ENCODE measurements at regions not wholly inside any gene's neighbourhood (a gene's known extent, or its start where the extent isn't known, plus 50 kb on each side); places are given as distances from the start of the nearest gene placed in this dataset.
"Not testable (repeated sequence)": the region's sequence is repeated elsewhere in the genome, so short reads cannot be mapped to it uniquely, and the experiment has no call there.

- H3K4me1 Mint-ChIP-seq (ENCODE audit: low read depth), result no peaks in the 10 kb centered on the region
- intact Hi-C loops (cut with micrococcal nuclease), result no loop called here
- H3K27me3 Mint-ChIP-seq, result no peaks in the 10 kb centered on the region
- no peak overlapping the region for H3K4me3 Mint-ChIP-seq
- no peaks in the 10 kb centered on the region for H3K36me3 Mint-ChIP-seq (ENCODE audit: low read depth)
- no peak overlapping the region for H3K27ac Mint-ChIP-seq
- no peaks in the 10 kb centered on the region for H3K9me3 Mint-ChIP-seq
These were observed 128.0 kb downstream of the BARX2 start for GRCh38 chr11:129503646-129504045.

- Mint-ChIP-seq H3K36me3 (ENCODE audit: low read depth) (no peaks in the 10 kb centered on the region), H3K4me3 (no peak overlapping the region), H3K9me3 (no peaks in the 10 kb centered on the region), H3K27me3 (no peaks in the 10 kb centered on the region), H3K27ac (no peak overlapping the region), H3K4me1 (ENCODE audit: low read depth) (no peaks in the 10 kb centered on the region)
- intact Hi-C loops (cut with micrococcal nuclease), result no loop called here
These were observed 129.6 kb downstream of the BARX2 start for GRCh38 chr11:129505266-129505665.

GRCh38 chr11:129508163-129508562 is 132.5 kb downstream of the BARX2 start:
- Mint-ChIP-seq H3K4me1 (ENCODE audit: low read depth) (no peaks in the 10 kb centered on the region), H3K36me3 (ENCODE audit: low read depth) (no peaks in the 10 kb centered on the region), H3K27ac (no peak overlapping the region), H3K4me3 (no peak overlapping the region), H3K9me3 (peaks cover 6% of the 10 kb centered on the region), H3K27me3 (no peaks in the 10 kb centered on the region)
- intact Hi-C loops (cut with micrococcal nuclease), result no loop called here

- Mint-ChIP-seq H3K27ac (no peak overlapping the region), H3K4me3 (no peak overlapping the region), H3K9me3 (peaks cover 26% of the 10 kb centered on the region), H3K36me3 (ENCODE audit: low read depth) (no peaks in the 10 kb centered on the region), H3K27me3 (no peaks in the 10 kb centered on the region), H3K4me1 (ENCODE audit: low read depth) (no peaks in the 10 kb centered on the region)
- intact Hi-C loops (cut with micrococcal nuclease), result no loop called here
These were observed 152.6 kb downstream of the BARX2 start for GRCh38 chr11:129528296-129528695.

GRCh38 chr11:129530154-129530895 is 154.7 kb downstream of the BARX2 start:
- H3K27me3 Mint-ChIP-seq, result no peaks in the 10 kb centered on the region

GRCh38 chr11:129533395-129533794 is 157.7 kb downstream of the BARX2 start:
- Mint-ChIP-seq H3K27ac (no peak overlapping the region), H3K27me3 (no peaks in the 10 kb centered on the region), H3K4me3 (no peak overlapping the region), H3K36me3 (ENCODE audit: low read depth) (no peaks in the 10 kb centered on the region), H3K9me3 (peaks cover 47% of the 10 kb centered on the region), H3K4me1 (ENCODE audit: low read depth) (no peaks in the 10 kb centered on the region)
- intact Hi-C loops (cut with micrococcal nuclease), result no loop called here

More at GRCh38 chr11:129530154-129530895, 154.7 kb downstream of the BARX2 start:
- Mint-ChIP-seq H3K4me3 (no peak overlapping the region), H3K4me1 (ENCODE audit: low read depth) (no peaks in the 10 kb centered on the region), H3K9me3 (peaks cover 33% of the 10 kb centered on the region), H3K36me3 (ENCODE audit: low read depth) (no peaks in the 10 kb centered on the region), H3K27ac (no peak overlapping the region)
- intact Hi-C loops (cut with micrococcal nuclease), result no loop called here

- H3K4me1 Mint-ChIP-seq (ENCODE audit: low read depth), result no peaks in the 10 kb centered on the region
- no peak overlapping the region for H3K27ac Mint-ChIP-seq
- peaks cover 63% of the 10 kb centered on the region for H3K9me3 Mint-ChIP-seq
- intact Hi-C loops (cut with micrococcal nuclease), result no loop called here
- no peaks in the 10 kb centered on the region for H3K27me3 Mint-ChIP-seq
- H3K4me3 Mint-ChIP-seq, result no peak overlapping the region
- H3K36me3 Mint-ChIP-seq (ENCODE audit: low read depth), result no peaks in the 10 kb centered on the region
These were observed 160.7 kb downstream of the BARX2 start for GRCh38 chr11:129536338-129536737.

GRCh38 chr11:129538323-129538722 is 162.7 kb downstream of the BARX2 start:
- intact Hi-C loops (cut with micrococcal nuclease), result no loop called here
- no peak overlapping the region for H3K27ac Mint-ChIP-seq

GRCh38 chr11:129543515-129544290 is 168.1 kb downstream of the BARX2 start:
- Mint-ChIP-seq H3K36me3 (ENCODE audit: low read depth) (no peaks in the 10 kb centered on the region), H3K4me3 (no peak overlapping the region), H3K4me1 (ENCODE audit: low read depth) (no peaks in the 10 kb centered on the region), H3K27ac (no peak overlapping the region), H3K9me3 (peaks cover 31% of the 10 kb centered on the region), H3K27me3 (no peaks in the 10 kb centered on the region)
- intact Hi-C loops (cut with micrococcal nuclease), result no loop called here

More at GRCh38 chr11:129538323-129538722, 162.7 kb downstream of the BARX2 start:
- no peak overlapping the region for H3K4me3 Mint-ChIP-seq
- no peaks in the 10 kb centered on the region for H3K4me1 Mint-ChIP-seq (ENCODE audit: low read depth)
- no peaks in the 10 kb centered on the region for H3K27me3 Mint-ChIP-seq
- no peaks in the 10 kb centered on the region for H3K36me3 Mint-ChIP-seq (ENCODE audit: low read depth)
- H3K9me3 Mint-ChIP-seq, result peaks cover 50% of the 10 kb centered on the region

GRCh38 chr11:129544691-129545090 is 169.0 kb downstream of the BARX2 start:
- Mint-ChIP-seq H3K4me1 (ENCODE audit: low read depth) (no peaks in the 10 kb centered on the region), H3K27me3 (no peaks in the 10 kb centered on the region), H3K36me3 (ENCODE audit: low read depth) (no peaks in the 10 kb centered on the region), H3K9me3 (peaks cover 22% of the 10 kb centered on the region), H3K27ac (no peak overlapping the region), H3K4me3 (no peak overlapping the region)
- intact Hi-C loops (cut with micrococcal nuclease), result no loop called here

GRCh38 chr11:129546266-129546665 is 170.6 kb downstream of the BARX2 start:
- Mint-ChIP-seq H3K9me3 (peaks cover 24% of the 10 kb centered on the region), H3K4me1 (ENCODE audit: low read depth) (no peaks in the 10 kb centered on the region), H3K36me3 (ENCODE audit: low read depth) (no peaks in the 10 kb centered on the region), H3K27ac (no peak overlapping the region), H3K27me3 (no peaks in the 10 kb centered on the region), H3K4me3 (no peak overlapping the region)
- intact Hi-C loops (cut with micrococcal nuclease), result no loop called here

GRCh38 chr11:129557421-129557820 is 181.8 kb downstream of the BARX2 start:
- no peaks in the 10 kb centered on the region for H3K36me3 Mint-ChIP-seq (ENCODE audit: low read depth)
- no peak overlapping the region for H3K27ac Mint-ChIP-seq
- no peaks in the 10 kb centered on the region for H3K4me1 Mint-ChIP-seq (ENCODE audit: low read depth)
- H3K4me3 Mint-ChIP-seq, result no peak overlapping the region
- H3K27me3 Mint-ChIP-seq, result no peaks in the 10 kb centered on the region
- intact Hi-C loops (cut with micrococcal nuclease), result no loop called here
- peaks cover 22% of the 10 kb centered on the region for H3K9me3 Mint-ChIP-seq

GRCh38 chr11:129569007-129569406 is 193.4 kb downstream of the BARX2 start:
- H3K9me3 Mint-ChIP-seq, result peaks cover 44% of the 10 kb centered on the region
- no peaks in the 10 kb centered on the region for H3K36me3 Mint-ChIP-seq (ENCODE audit: low read depth)
- H3K27me3 Mint-ChIP-seq, result no peaks in the 10 kb centered on the region
- H3K4me1 Mint-ChIP-seq (ENCODE audit: low read depth), result no peaks in the 10 kb centered on the region
- intact Hi-C loops (cut with micrococcal nuclease), result no loop called here
- H3K4me3 Mint-ChIP-seq, result no peak overlapping the region
- no peak overlapping the region for H3K27ac Mint-ChIP-seq

- H3K27ac Mint-ChIP-seq; H3K4me3 Mint-ChIP-seq; H3K36me3 Mint-ChIP-seq (ENCODE audit: low read depth); intact Hi-C loops (cut with micrococcal nuclease); H3K27me3 Mint-ChIP-seq; H3K4me1 Mint-ChIP-seq (ENCODE audit: low read depth): not testable (repeated sequence)
- H3K9me3 Mint-ChIP-seq, result peaks cover 66% of the 10 kb centered on the region
These were observed 197.0 kb downstream of the BARX2 start for GRCh38 chr11:129572667-129573066.

All from dendritic cell treated with granulocyte-macrophage colony-stimulating factor and Interleukin-4, amounts not matched to agents 40 ng/mL and 50 ng/mL, for 4 days (primary cell).